ENCODE measurements at regions not wholly inside any gene's neighbourhood (a gene's known extent, or its start where the extent isn't known, plus 50 kb on each side); places are given as distances from the start of the nearest gene placed in this dataset.
"Not testable (repeated sequence)": the region's sequence is repeated elsewhere in the genome, so short reads cannot be mapped to it uniquely, and the experiment has no call there.

GRCh38 chr3:181974198-181974597 is 262.5 kb downstream of the SOX2 start:
- DNase-seq (ENCODE audit: low read depth in 1 of 2, low spot score in 1 of 2) = no peak

- DNase-seq (ENCODE audit: low read depth in 1 of 2, low spot score in 1 of 2) = no peak
Measured at GRCh38 chr3:181976526-181976925, 264.8 kb downstream of the SOX2 start.

GRCh38 chr3:181985386-181985785 is 273.7 kb downstream of the SOX2 start:
- DNase-seq (ENCODE audit: low read depth in 1 of 2, low spot score in 1 of 2) = no peak

GRCh38 chr3:181987736-181988135 is 276.0 kb downstream of the SOX2 start:
- no peak for DNase-seq (ENCODE audit: low read depth in 1 of 2, low spot score in 1 of 2)

GRCh38 chr3:181998828-181999227 is 287.1 kb downstream of the SOX2 start:
- no peak for DNase-seq (ENCODE audit: low read depth in 1 of 2, low spot score in 1 of 2)

- no peak for DNase-seq (ENCODE audit: low read depth in 1 of 2, low spot score in 1 of 2)
Measured at GRCh38 chr3:181999314-181999713, 287.6 kb downstream of the SOX2 start.

GRCh38 chr3:182000447-182000846 is 288.7 kb downstream of the SOX2 start:
- no peak for DNase-seq (ENCODE audit: low read depth in 1 of 2, low spot score in 1 of 2)

GRCh38 chr3:182005219-182005618 is 293.5 kb downstream of the SOX2 start:
- DNase-seq (ENCODE audit: low read depth in 1 of 2, low spot score in 1 of 2) = no peak

GRCh38 chr3:182005701-182006100 is 294.0 kb downstream of the SOX2 start:
- no peak for DNase-seq (ENCODE audit: low read depth in 1 of 2, low spot score in 1 of 2)

- DNase-seq (ENCODE audit: low read depth in 1 of 2, low spot score in 1 of 2) = no peak
Measured at GRCh38 chr3:182006431-182006830, 294.7 kb downstream of the SOX2 start.

- no peak for DNase-seq (ENCODE audit: low read depth in 1 of 2, low spot score in 1 of 2)
Measured at GRCh38 chr3:182007441-182007840, 295.7 kb downstream of the SOX2 start.

GRCh38 chr3:182018361-182018760 is 306.6 kb downstream of the SOX2 start:
- DNase-seq (ENCODE audit: low read depth in 1 of 2, low spot score in 1 of 2) = no peak

GRCh38 chr3:182019926-182020325 is 308.2 kb downstream of the SOX2 start:
- no peak for DNase-seq (ENCODE audit: low read depth in 1 of 2, low spot score in 1 of 2)

- DNase-seq (ENCODE audit: low read depth in 1 of 2, low spot score in 1 of 2) = no peak
Measured at GRCh38 chr3:182023843-182024242, 312.1 kb downstream of the SOX2 start.

GRCh38 chr3:182027366-182027765 is 315.6 kb downstream of the SOX2 start:
- no peak for DNase-seq (ENCODE audit: low read depth in 1 of 2, low spot score in 1 of 2)

- DNase-seq (ENCODE audit: low read depth in 1 of 2, low spot score in 1 of 2) = no peak
Measured at GRCh38 chr3:182028081-182028480, 316.4 kb downstream of the SOX2 start.

- not testable (repeated sequence) for DNase-seq (ENCODE audit: low read depth in 1 of 2, low spot score in 1 of 2)
Measured at GRCh38 chr3:182034231-182034630, 322.5 kb downstream of the SOX2 start.

GRCh38 chr3:182035324-182035723 is 323.6 kb downstream of the SOX2 start:
- no peak for DNase-seq (ENCODE audit: low read depth in 1 of 2, low spot score in 1 of 2)

GRCh38 chr3:182036382-182036781 is 324.7 kb downstream of the SOX2 start:
- DNase-seq (ENCODE audit: low read depth in 1 of 2, low spot score in 1 of 2) = no peak

- DNase-seq (ENCODE audit: low read depth in 1 of 2, low spot score in 1 of 2) = no peak
Measured at GRCh38 chr3:182041668-182042291, 330.1 kb downstream of the SOX2 start.

- no peak for DNase-seq (ENCODE audit: low read depth in 1 of 2, low spot score in 1 of 2)
Measured at GRCh38 chr3:182045736-182046135, 334.0 kb downstream of the SOX2 start.

- DNase-seq (ENCODE audit: low read depth in 1 of 2, low spot score in 1 of 2) = no peak
Measured at GRCh38 chr3:182046166-182046764, 334.5 kb downstream of the SOX2 start.

- DNase-seq (ENCODE audit: low read depth in 1 of 2, low spot score in 1 of 2) = no peak
Measured at GRCh38 chr3:182050932-182051331, 339.2 kb downstream of the SOX2 start.

All from activated T-helper 1 cell treated with anti-CD3 and anti-CD28 coated beads, Interleukin-2, amount 50 U/mL, for 16 hours (primary cell).